ENCODE measurements at regions not wholly inside any gene's neighbourhood (a gene's known extent, or its start where the extent isn't known, plus 50 kb on each side); places are given as distances from the start of the nearest gene placed in this dataset.

GRCh38 chr7:54485044-54485443 lies 57.1 kb upstream of the VSTM2A start:
- no peak for FAIRE-seq
- DNase-seq (ENCODE audit: insufficient read length, low spot score) = no peak

More at GRCh38 chr7:54485044-54485443, 57.1 kb upstream of the VSTM2A start:
- no peak for TF ChIP-seq CTCF (IDR thresholded peaks at IDR 0.05; ENCODE audit: insufficient read depth, missing control alignments)
